GM12874 (cell line): ENCODE measurements at regions not wholly inside any gene's neighbourhood (a gene's known extent, or its start where the extent isn't known, plus 50 kb on each side); places are given as distances from the start of the nearest gene placed in this dataset.

Experiments used
- CTCF ChIP-seq: IDR thresholded peaks from 2 replicates; pipeline ENCODE4 v1.5.1; 2011; ENCODE audit warnings: low read depth, mild to moderate bottlenecking, control low read depth, low read length, moderate library complexity; ENCODE audit not compliant: insufficient read depth

- no peak for TF ChIP-seq CTCF
Measured at GRCh38 chr6:144547409-144547808, 262.3 kb downstream of the UTRN start.

GRCh38 chr6:144548536-144548935, 263.4 kb downstream of the UTRN start:
- TF ChIP-seq CTCF, result no peak

DNA sequence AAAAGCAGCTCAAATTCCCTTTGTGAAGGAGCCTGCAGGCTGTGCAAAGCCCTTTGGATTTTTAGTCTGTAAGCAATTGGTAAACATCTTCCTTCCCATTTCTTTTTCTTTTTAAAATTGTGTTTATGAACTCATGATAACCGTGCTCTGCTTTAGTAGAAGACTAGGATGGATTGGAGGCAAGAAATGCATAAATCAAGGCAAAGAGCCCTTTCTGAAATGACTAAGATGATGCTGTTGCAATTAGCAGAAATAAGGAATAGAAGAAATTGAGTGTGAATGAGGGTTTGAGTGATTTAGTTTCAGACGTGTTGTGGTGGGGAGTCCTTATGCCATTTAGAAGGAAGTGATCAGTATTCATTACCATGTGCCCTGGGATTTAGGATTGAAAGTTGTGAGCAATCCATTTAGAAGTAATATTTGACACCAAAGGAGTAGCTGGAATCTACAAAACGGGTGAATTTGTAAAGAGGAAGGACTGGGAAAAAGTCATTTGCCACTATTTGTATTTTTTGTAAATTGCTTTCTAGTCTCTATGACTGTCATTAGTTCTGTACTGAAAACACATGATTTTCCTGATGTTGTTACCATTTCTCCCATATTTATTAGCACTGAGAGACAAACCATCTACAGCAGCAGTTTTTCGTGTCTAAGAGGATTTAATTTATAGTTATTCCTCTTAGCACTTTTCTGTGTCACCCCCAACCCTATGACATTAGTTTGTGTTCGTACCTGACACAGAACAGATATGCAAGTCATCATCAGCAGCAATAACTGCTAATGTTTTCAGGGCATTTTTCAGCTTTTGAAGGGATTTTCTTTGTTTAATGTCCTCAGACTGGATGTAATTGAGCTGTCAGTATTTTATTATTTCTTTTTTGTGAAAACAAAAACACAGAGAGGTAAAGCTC, 265.0 kb downstream of the UTRN start:
- no peak for TF ChIP-seq CTCF

DNA sequence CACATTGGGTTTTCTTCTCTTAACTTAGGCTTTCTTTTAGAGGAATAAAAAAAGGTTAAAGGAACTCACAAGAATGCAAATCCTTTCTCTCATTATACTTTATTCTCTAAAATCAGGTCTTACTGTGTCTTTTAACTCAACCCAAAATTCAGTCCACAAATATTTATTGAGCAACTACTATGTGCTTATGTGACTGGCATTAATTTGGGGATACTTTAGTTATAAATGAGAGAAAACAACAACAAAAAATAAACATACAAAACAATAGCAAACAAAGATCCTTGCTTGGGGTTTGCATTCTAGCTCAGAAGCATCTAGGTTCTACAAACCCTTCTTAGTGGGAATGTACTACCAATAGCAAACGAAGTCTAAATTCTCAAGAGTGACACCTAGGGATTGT, 266.2 kb downstream of the UTRN start:
- no peak for TF ChIP-seq CTCF

DNA sequence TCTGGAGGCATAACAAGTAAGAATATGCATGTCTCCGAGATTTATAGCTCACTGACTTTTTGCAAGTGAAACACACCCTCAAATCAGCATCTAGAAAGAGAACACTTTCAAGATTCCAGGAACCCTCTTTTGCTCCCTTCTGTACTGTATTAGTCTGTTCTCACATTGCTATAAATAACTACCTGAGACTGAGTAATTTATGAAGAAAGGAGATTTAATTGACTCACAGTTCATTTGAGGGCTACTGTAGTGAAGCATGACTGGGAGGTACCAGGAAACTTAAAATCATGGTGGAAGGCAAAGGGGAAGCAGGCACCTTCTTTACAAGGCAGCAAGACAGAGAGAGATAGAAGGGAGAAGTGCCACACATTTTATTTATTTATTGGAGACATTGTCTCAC, 269.9 kb downstream of the UTRN start:
- no peak for TF ChIP-seq CTCF

DNA sequence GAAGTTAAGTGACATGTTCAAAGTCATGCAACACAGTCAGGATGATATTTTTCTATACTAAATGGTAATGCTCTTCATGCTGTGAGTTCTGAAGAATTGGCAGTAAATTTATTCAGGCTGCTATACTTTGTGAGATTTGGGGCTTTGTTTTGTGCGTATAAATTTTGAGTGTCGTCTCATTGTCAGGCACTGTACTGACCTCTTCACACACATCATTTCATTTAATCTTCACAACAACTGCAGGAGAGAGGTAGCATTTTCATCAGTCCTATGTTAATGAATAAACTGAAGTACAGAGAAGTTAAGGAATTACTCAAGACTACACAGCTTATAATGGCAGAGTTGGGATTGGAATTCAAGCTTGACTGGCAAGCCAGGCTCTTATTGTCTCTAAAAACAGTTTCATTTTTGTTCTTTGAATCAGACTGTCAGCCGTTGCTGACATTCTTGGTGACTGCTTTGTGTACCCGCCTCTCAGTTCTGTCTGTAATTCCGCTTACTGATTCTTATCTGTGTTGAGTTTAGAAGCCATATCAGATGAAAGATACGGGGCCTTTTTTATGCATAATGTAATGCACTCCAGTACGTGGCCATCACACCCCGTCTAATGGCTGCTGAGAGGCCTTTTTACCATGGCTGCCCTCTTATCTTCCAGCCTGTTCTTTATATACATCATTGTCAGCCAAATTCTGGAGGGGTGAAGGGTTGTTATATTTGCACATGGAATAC, 274.9 kb downstream of the UTRN start:
- no peak for TF ChIP-seq CTCF

DNA sequence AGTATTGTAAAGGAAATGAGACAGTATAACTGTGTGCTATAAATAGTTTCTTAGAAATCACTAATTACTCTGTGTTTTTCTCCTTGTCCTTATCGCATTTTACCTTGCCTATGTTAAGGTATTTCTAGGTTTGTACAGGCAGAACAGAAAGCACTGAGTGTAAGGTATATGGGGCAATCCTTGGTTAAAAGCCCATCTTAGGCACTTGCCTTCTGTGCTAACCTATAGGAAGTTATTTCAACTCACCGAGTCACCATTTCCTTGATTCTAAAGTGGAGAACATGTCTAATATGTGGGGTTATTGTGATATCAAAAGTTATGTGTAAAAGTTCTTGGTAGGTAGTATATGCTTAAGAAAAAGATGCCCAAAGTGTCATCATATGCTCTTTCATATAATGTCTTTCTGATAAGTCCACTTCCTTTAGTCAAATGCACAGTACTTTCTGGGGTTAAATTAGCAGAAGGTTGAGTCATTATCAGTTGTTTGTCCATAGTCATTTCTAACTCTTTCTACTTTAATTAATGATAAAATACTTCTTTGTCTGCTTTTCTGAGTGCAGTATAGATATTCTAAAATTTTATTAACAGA, 276.4 kb downstream of the UTRN start:
- no peak for TF ChIP-seq CTCF
